ENCODE measurements at regions not wholly inside any gene's neighbourhood (a gene's known extent, or its start where the extent isn't known, plus 50 kb on each side); places are given as distances from the start of the nearest gene placed in this dataset.
"Not testable (repeated sequence)": the region's sequence is repeated elsewhere in the genome, so short reads cannot be mapped to it uniquely, and the experiment has no call there.

GRCh38 chr5:117117314-117117713, 542.7 kb upstream of the SEMA6A start:
- TF ChIP-seq, protein P1, sequence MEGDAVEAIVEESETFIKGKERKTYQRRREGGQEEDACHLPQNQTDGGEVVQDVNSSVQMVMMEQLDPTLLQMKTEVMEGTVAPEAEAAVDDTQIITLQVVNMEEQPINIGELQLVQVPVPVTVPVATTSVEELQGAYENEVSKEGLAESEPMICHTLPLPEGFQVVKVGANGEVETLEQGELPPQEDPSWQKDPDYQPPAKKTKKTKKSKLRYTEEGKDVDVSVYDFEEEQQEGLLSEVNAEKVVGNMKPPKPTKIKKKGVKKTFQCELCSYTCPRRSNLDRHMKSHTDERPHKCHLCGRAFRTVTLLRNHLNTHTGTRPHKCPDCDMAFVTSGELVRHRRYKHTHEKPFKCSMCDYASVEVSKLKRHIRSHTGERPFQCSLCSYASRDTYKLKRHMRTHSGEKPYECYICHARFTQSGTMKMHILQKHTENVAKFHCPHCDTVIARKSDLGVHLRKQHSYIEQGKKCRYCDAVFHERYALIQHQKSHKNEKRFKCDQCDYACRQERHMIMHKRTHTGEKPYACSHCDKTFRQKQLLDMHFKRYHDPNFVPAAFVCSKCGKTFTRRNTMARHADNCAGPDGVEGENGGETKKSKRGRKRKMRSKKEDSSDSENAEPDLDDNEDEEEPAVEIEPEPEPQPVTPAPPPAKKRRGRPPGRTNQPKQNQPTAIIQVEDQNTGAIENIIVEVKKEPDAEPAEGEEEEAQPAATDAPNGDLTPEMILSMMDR (IDR thresholded peaks at IDR 0.05; ENCODE audit: low read depth, low read length): not testable (repeated sequence)
- TF ChIP-seq EZH2phosphoT487 (IDR thresholded peaks at IDR 0.05; ENCODE audit: low read depth): not testable (repeated sequence)

Data from OCI-LY3 (cell line).